ENCODE measurements at regions not wholly inside any gene's neighbourhood (a gene's known extent, or its start where the extent isn't known, plus 50 kb on each side); places are given as distances from the start of the nearest gene placed in this dataset.

DNA sequence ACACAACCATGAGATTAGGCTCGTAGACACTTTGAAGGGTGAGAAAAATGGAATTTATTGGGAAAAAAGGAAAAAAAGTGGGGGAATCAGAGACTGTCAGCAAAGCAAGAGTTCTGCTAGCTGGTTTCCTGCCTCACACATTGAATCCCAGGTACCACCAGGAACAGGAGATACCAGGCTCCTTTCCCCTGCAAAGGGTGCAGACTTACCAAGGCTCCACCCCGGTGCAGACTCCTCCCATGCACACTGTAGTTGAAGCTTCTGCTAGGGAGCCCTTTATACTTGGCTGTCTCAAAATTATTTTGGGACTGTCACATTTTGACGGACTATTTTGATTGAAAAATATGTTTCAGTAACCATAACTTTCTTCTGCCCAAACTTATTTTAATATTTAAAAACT lies 819.9 kb upstream of the GBE1 start:
- no peak for TF ChIP-seq CTCF (IDR thresholded peaks at IDR 0.05; ENCODE audit: low read length)
- no peak for TF ChIP-seq EZH2 (optimal IDR thresholded peaks at IDR 0.05; ENCODE audit: low read depth, low read length)
- no peak for TF ChIP-seq EZH2phosphoT487 (IDR thresholded peaks at IDR 0.05; ENCODE audit: low read length)

Data from MM.1S (cell line).